ENCODE measurements at regions not wholly inside any gene's neighbourhood (a gene's known extent, or its start where the extent isn't known, plus 50 kb on each side); places are given as distances from the start of the nearest gene placed in this dataset.

DNA sequence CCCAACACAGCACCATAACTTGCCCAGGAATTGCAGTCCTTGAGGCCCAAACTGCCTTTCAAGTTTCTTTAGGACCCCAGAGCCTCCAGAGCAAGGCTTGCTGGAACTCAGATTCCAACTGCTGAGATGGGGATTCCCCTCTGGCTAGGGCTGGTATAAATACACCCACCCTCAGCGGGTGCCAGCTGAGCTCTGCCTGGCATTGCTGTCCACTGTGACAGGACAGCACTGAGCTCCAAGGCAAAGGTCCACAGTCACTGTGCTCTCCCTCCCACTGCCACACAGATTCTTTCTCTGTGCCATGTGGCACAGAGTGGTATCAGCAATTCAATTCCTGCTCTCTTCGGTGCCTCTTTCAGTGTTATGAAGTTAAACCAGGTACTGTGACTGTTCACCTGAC lies 304.2 kb upstream of the LMCD1 start:
- no peaks in the 10 kb centered on the region for H3K4me1 ChIP-seq (ENCODE audit: control insufficient read depth in 4 of 4, insufficient read depth in 4 of 4, low read length in 3 of 4)
- no peaks in the 10 kb centered on the region for H3K36me3 ChIP-seq (ENCODE audit: control insufficient read depth in 4 of 4, insufficient read depth in 3 of 4, low read depth in 1 of 4, low read length in 3 of 4)
- no peaks in the 10 kb centered on the region for H3K9me3 ChIP-seq (ENCODE audit: control insufficient read depth in 4 of 4, low read length in 3 of 4)
- WGBS, result 91% methylated on average over 2 of the region's 2 CpGs
- H3K4me3 ChIP-seq (ENCODE audit: low read depth in 1 of 3, low read length in 3 of 3), result no peak overlapping the region
- no peaks in the 10 kb centered on the region for H3K27me3 ChIP-seq (ENCODE audit: control insufficient read depth in 4 of 4, insufficient read depth in 4 of 4, low read length in 3 of 4)
- no peak for DNase-seq (ENCODE audit: low spot score)
- TF ChIP-seq, protein P1, sequence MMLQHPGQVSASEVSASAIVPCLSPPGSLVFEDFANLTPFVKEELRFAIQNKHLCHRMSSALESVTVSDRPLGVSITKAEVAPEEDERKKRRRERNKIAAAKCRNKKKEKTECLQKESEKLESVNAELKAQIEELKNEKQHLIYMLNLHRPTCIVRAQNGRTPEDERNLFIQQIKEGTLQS (IDR thresholded peaks at IDR 0.05), result no peak
- TF ChIP-seq GABPA (IDR thresholded peaks at IDR 0.05 in 1 of 2, conservative IDR thresholded peaks at IDR 0.05 in 1 of 2) (no peak), RXRA (IDR thresholded peaks at IDR 0.05) (no peak), NR2F2 (IDR thresholded peaks at IDR 0.05) (no peak), HNF4G (IDR thresholded peaks at IDR 0.05) (no peak), FOXA1 (IDR thresholded peaks at IDR 0.05) (no peak), YY1 (IDR thresholded peaks at IDR 0.05) (no peak), SP1 (IDR thresholded peaks at IDR 0.05) (no peak), HNF4A (conservative IDR thresholded peaks at IDR 0.05) (no peak), FOXA2 (IDR thresholded peaks at IDR 0.05) (no peak)
- TF ChIP-seq, protein P2, sequence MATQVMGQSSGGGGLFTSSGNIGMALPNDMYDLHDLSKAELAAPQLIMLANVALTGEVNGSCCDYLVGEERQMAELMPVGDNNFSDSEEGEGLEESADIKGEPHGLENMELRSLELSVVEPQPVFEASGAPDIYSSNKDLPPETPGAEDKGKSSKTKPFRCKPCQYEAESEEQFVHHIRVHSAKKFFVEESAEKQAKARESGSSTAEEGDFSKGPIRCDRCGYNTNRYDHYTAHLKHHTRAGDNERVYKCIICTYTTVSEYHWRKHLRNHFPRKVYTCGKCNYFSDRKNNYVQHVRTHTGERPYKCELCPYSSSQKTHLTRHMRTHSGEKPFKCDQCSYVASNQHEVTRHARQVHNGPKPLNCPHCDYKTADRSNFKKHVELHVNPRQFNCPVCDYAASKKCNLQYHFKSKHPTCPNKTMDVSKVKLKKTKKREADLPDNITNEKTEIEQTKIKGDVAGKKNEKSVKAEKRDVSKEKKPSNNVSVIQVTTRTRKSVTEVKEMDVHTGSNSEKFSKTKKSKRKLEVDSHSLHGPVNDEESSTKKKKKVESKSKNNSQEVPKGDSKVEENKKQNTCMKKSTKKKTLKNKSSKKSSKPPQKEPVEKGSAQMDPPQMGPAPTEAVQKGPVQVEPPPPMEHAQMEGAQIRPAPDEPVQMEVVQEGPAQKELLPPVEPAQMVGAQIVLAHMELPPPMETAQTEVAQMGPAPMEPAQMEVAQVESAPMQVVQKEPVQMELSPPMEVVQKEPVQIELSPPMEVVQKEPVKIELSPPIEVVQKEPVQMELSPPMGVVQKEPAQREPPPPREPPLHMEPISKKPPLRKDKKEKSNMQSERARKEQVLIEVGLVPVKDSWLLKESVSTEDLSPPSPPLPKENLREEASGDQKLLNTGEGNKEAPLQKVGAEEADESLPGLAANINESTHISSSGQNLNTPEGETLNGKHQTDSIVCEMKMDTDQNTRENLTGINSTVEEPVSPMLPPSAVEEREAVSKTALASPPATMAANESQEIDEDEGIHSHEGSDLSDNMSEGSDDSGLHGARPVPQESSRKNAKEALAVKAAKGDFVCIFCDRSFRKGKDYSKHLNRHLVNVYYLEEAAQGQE (IDR thresholded peaks at IDR 0.05), result no peak
- TF ChIP-seq, protein P3, sequence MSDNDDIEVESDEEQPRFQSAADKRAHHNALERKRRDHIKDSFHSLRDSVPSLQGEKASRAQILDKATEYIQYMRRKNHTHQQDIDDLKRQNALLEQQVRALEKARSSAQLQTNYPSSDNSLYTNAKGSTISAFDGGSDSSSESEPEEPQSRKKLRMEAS (IDR thresholded peaks at IDR 0.05), result no peak
- H3K9ac ChIP-seq (ENCODE audit: low read depth in 1 of 2, low read length in 2 of 2), result no peak overlapping the region
- H3K27ac ChIP-seq (ENCODE audit: low read depth in 1 of 2, low read length in 2 of 2), result no peak overlapping the region

DNA sequence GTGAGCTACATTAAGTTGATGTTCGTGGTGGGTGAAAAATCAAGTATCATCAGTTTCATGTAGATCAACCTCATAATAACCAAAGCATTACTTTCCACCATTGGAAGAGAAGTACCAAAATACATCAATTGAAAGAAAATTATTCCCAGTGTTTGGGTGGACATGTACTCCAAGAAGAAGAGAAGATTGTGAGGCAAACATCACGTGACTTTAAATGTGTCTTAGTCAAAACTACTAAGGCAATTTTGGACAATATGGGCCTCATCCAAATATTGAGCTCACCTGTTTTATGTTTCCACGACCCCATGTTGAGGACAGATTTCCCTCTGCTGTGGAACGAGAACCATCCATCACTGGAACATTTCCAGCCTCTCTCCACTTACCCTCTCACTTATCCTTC lies 303.0 kb upstream of the LMCD1 start:
- Histone ChIP-seq H3K4me1 (ENCODE audit: control insufficient read depth in 4 of 4, insufficient read depth in 4 of 4, low read length in 3 of 4) (no peaks in the 10 kb centered on the region), H3K36me3 (ENCODE audit: control insufficient read depth in 4 of 4, insufficient read depth in 3 of 4, low read depth in 1 of 4, low read length in 3 of 4) (no peaks in the 10 kb centered on the region), H3K9ac (ENCODE audit: low read depth in 1 of 2, low read length in 2 of 2) (no peak overlapping the region), H3K27ac (ENCODE audit: low read depth in 1 of 2, low read length in 2 of 2) (no peak overlapping the region), H3K9me3 (ENCODE audit: control insufficient read depth in 4 of 4, low read length in 3 of 4) (no peaks in the 10 kb centered on the region), H3K4me3 (ENCODE audit: low read depth in 1 of 3, low read length in 3 of 3) (no peak overlapping the region), H3K27me3 (ENCODE audit: control insufficient read depth in 4 of 4, insufficient read depth in 4 of 4, low read length in 3 of 4) (no peaks in the 10 kb centered on the region)
- no peak for DNase-seq (ENCODE audit: low spot score)
- WGBS, result 72% methylated on average over 4 of the region's 4 CpGs
- TF ChIP-seq EGR1 (IDR thresholded peaks at IDR 0.05; ENCODE audit: low read depth in 2 of 2) (no peak), RXRA (IDR thresholded peaks at IDR 0.05) (no peak), YY1 (IDR thresholded peaks at IDR 0.05) (no peak), GABPA (IDR thresholded peaks at IDR 0.05 in 1 of 2, conservative IDR thresholded peaks at IDR 0.05 in 1 of 2) (no peak)

DNA sequence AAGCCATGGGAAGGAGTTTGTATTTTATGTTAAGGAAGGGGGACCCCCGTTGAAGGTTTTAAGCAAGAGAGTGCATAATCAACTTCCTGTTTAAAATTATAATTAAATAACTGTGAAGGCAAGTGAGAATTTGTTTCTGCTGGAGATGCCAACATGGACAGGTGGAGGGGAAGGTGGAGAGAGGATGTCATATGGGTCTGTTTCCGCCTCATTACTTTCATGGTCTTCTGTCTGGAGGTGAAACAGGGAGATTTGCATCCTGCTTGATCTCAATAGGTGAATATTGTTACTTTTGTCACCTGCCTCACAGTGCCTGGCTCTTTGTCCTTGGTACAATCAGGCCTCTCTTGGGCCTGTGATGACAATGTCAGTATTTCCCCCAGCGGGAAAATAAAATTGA lies 300.6 kb upstream of the LMCD1 start:
- WGBS, result 91% methylated on average over 3 of the region's 3 CpGs
- H3K27me3 ChIP-seq (ENCODE audit: control insufficient read depth in 4 of 4, insufficient read depth in 4 of 4, low read length in 3 of 4), result no peaks in the 10 kb centered on the region

More for the DNA sequence above, 300.6 kb upstream of the LMCD1 start:
- Histone ChIP-seq H3K9me3 (ENCODE audit: control insufficient read depth in 4 of 4, low read length in 3 of 4) (no peaks in the 10 kb centered on the region), H3K27ac (ENCODE audit: low read depth in 1 of 2, low read length in 2 of 2) (no peak overlapping the region), H3K9ac (ENCODE audit: low read depth in 1 of 2, low read length in 2 of 2) (no peak overlapping the region), H3K4me3 (ENCODE audit: low read depth in 1 of 3, low read length in 3 of 3) (no peak overlapping the region), H3K4me1 (ENCODE audit: control insufficient read depth in 4 of 4, insufficient read depth in 4 of 4, low read length in 3 of 4) (no peaks in the 10 kb centered on the region), H3K36me3 (ENCODE audit: control insufficient read depth in 4 of 4, insufficient read depth in 3 of 4, low read depth in 1 of 4, low read length in 3 of 4) (no peaks in the 10 kb centered on the region)
- DNase-seq (ENCODE audit: low spot score), result no peak
- TF ChIP-seq NR2F2 (IDR thresholded peaks at IDR 0.05), result no peak
- no peak for TF ChIP-seq GABPA (IDR thresholded peaks at IDR 0.05 in 1 of 2, conservative IDR thresholded peaks at IDR 0.05 in 1 of 2)
- TF ChIP-seq TAF1 (conservative IDR thresholded peaks at IDR 0.05), result no peak
- no peak for TF ChIP-seq JUND (IDR thresholded peaks at IDR 0.05)
- no peak for TF ChIP-seq SP1 (IDR thresholded peaks at IDR 0.05)
- no peak for TF ChIP-seq HNF4G (IDR thresholded peaks at IDR 0.05)
